ENCODE measurements at regions not wholly inside any gene's neighbourhood (a gene's known extent, or its start where the extent isn't known, plus 50 kb on each side); places are given as distances from the start of the nearest gene placed in this dataset.

DNA sequence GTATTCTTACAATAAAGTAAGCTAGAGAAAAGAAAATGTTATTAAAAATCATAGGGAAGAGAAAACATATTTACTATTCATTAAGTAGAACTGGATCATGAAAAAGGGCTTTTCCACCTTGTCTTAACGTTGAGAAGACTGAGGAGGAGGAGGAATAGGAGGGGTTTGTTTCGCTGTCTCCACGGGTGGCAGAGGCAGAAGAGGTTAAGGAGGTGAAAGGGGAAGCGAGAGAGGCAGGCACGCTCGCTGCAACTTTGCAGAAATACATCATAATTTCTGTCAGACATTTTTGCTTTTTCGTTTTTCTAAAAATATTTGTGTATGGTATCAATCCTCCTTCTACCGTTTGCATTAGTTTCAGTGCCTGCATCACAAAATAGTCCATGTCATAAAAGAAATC, 2375.1 kb upstream of the AGA start:
- DNase-seq (ENCODE audit: low spot score) = no peak

GRCh38 chr4:179823342-179823741, 2381.1 kb upstream of the AGA start:
- no peak for DNase-seq (ENCODE audit: low spot score)

DNA sequence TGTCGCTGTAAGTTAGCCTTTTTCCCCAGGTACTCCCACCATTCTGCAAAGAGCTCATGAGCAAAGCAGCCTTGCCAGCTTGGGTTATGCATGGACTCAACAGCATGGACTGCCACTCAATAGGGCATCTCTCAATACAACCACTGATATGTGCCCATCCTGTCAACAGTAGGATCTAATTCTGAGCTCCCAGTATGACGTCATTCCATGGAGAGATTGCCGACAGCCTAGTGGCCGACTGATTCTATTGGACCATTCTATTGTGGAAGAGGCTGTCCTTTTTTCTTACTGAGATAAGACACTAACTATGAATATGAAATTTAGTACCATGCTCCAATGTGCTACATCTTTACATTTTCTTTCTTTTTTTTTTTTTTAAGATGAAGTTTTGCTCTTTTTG, 2389.0 kb upstream of the AGA start:
- DNase-seq (ENCODE audit: low spot score) = no peak

- DNase-seq (ENCODE audit: low spot score) = no peak
Observed at GRCh38 chr4:179836179-179837075, 2394.2 kb upstream of the AGA start.

GRCh38 chr4:179843370-179843769, 2399.8 kb upstream of the TENM3 start:
- DNase-seq (ENCODE audit: low spot score) = no peak

DNA sequence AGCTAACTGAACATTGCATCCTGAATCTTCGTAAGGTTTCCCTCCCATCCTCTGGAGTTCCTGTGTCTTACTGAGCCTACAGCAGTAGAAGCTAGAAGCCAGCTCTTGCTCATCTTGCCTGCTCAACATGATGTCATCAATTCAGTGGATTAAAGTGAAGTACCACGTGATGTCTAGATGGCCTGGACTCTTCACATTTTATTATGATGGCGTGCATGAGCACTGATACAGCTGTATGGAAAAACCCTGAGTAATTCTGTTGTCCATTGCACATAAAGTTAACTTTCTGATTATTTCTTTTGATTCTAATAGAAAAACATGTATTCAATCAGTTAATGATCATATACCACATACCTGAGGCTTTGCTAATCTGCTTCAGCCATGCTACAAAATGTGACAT, 2387.7 kb upstream of the TENM3 start:
- DNase-seq (ENCODE audit: low spot score) = no peak

GRCh38 chr4:179858221-179858620, 2385.0 kb upstream of the TENM3 start:
- DNase-seq (ENCODE audit: low spot score) = no peak

- no peak for DNase-seq (ENCODE audit: low spot score)
Observed at GRCh38 chr4:179867300-179867878, 2375.8 kb upstream of the TENM3 start.

- no peak for DNase-seq (ENCODE audit: low spot score)
Observed at GRCh38 chr4:179871726-179872125, 2371.5 kb upstream of the TENM3 start.

DNA sequence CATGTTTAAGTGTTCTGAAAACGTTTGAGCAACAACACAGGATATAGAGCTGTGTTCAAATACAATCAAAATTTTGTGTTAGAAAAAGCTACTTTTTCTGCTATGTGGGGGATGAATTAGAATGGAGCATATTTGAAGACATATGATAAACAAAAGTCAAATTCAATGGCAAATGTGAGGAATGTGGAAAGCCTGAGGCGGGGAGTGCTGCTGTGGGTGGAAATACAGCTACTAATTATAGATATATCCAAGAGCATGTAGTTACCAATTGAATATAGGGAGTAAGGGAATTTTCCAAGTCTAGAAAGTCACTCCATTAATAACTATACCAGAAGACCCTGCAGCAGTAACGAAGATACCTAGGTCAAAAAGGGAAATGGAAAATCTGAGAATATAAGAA, 2370.4 kb upstream of the TENM3 start:
- DNase-seq (ENCODE audit: low spot score) = no peak

DNA sequence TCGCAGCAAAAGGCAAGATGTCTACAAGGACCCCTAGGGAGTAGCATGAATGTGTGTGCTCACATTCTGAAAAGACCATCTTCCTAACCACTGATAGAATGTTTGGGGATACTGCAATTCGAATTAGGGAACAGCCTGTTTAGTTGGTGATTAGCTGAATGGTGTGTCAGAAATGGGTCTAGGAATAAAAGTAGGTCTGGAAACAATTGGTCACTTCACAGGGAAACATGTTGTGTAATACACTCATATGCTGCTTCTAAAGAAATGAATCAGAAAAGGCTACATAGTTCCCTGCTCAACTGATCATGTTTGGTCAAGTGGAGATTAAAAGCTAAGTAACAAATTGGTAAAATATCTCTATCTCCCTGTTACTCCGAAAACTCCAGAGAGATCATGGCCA, 2362.4 kb upstream of the TENM3 start:
- no peak for DNase-seq (ENCODE audit: low spot score)

- DNase-seq (ENCODE audit: low spot score) = no peak
Observed at GRCh38 chr4:179894066-179894778, 2349.0 kb upstream of the TENM3 start.

- no peak for DNase-seq (ENCODE audit: low spot score)
Observed at GRCh38 chr4:179919587-179919986, 2323.6 kb upstream of the TENM3 start.

DNA sequence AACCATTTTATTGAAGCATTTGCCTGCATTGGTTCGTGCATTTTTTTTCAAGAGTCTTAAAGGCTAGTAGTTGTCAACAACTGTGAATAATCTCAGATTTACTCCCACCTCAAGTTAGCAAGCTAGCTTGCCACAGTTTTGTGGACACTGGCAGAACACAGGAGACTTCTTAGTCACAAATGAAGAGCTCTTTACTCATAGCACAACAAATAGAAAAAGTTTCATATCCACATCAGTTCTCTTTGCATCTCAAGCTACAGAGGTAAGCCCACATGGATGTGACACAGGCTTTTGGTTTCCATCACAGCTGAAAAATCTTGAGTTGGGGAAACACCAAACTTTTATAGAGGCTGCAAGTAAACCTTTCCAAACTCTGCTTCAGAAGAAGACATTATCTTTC, 2315.7 kb upstream of the TENM3 start:
- DNase-seq (ENCODE audit: low spot score) = no peak

- no peak for DNase-seq (ENCODE audit: low spot score)
Observed at GRCh38 chr4:179941911-179942310, 2301.3 kb upstream of the TENM3 start.

DNA sequence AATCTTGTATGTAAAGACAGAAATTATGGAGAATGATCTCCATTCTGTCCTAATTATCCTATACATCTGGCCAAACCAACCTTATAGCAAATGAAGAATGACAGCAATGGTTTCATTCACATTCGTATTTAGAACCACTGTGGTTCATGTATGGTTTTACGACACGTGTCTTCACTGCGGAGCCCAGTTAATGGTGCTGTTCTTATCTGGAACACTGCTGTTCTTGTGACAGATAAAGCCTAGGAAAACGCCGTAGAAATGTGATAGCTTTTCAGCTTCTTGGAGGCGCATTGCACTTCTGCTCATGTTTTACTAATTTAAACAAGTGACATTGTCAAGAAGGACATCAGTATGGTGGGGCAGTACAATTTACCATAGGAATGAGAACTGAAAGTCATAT, 2266.4 kb upstream of the TENM3 start:
- no peak for DNase-seq (ENCODE audit: low spot score)

GRCh38 chr4:179977378-179977777, 2265.8 kb upstream of the TENM3 start:
- DNase-seq (ENCODE audit: low spot score) = no peak

GRCh38 chr4:179981161-179981560, 2262.0 kb upstream of the TENM3 start:
- DNase-seq (ENCODE audit: low spot score) = no peak

DNA sequence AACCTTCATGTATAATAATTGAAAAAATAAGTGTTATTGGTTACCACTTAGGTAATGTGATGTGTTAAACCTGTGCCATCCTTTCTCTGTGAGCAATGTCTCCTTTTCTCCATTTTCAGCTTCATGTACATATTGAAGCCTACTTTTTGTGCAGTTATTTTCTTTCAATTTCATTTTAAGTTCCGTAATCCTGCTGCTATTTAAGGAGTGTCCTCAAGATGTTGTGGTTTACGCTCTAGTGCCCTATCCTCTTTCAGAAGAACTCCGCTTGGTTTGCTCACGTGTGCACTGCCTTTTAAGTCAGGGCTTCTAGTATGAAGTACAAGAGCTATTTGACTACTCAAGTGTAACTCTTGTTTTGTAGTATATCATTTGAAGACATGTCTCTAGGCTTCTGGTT, 2253.2 kb upstream of the TENM3 start:
- no peak for DNase-seq (ENCODE audit: low spot score)

DNA sequence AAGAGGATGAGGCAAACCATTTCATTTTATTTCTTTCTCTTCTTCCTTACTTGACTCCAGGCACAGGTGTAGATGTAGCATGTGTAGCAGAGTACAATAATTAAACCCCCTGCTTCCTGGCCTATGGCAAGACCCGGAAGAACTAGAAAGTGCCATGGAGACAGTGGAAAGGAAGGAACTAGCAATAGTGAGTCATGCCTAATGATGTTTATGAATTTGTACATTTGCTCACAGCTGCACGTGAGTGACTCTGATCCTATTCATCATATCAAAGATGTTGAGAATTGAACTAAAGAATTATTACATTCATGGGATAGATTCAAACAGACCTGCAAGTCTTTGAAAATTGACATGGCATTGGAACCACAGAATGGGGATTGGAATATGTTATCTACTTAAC, 2233.9 kb upstream of the TENM3 start:
- DNase-seq (ENCODE audit: low spot score) = no peak

DNA sequence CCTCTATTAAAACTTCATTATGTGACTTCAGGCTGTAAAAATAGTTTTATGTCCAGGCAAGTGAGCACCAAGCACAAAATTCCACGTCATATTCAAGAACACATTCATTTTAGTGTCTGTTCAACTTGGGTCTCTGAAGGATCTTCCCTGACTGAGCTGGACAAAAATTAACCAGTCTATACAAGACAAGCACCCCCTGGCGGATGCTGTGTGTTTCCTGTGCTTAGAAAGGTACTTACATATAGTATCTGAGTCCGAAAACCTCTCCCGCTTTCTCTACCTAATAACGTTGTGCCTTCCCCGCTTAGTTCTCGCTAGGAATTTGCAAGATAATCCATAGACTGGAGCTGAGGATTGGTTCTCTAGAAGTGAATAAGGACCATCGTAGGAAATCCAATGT, 2214.5 kb upstream of the TENM3 start:
- no peak for DNase-seq (ENCODE audit: low spot score)

- DNase-seq (ENCODE audit: low spot score) = no peak
Observed at GRCh38 chr4:180031330-180031729, 2211.9 kb upstream of the TENM3 start.

DNA sequence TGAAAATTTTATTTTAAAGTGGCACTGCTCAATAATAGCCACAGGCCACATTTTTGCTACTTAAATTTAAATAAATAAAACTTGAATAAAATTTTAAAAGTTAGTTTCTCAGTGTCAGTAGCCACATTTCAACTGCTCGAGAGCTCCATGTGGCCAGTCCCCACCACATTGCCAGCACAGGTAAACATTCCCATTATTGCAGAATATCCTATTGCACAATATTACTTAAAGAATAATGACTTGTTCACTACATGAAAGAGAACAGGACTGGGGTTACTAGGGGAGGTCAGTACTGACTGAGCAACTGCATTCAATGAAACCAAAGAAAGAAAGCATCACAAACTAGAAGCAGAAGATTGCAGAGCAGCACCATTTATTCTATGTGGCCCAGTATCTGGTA, 2201.6 kb upstream of the TENM3 start:
- no peak for DNase-seq (ENCODE audit: low spot score)
